Glomerular visceral epithelial cell (primary cell): ENCODE measurements at regions not wholly inside any gene's neighbourhood (a gene's known extent, or its start where the extent isn't known, plus 50 kb on each side); places are given as distances from the start of the nearest gene placed in this dataset.
"Not testable (repeated sequence)": the region's sequence is repeated elsewhere in the genome, so short reads cannot be mapped to it uniquely, and the experiment has no call there.

Experiments used
- DNase-seq: peaks from one replicate; pipeline ENCODE4 v3.0.0-alpha.2; 2016; ENCODE audit errors: extremely low spot score

DNA sequence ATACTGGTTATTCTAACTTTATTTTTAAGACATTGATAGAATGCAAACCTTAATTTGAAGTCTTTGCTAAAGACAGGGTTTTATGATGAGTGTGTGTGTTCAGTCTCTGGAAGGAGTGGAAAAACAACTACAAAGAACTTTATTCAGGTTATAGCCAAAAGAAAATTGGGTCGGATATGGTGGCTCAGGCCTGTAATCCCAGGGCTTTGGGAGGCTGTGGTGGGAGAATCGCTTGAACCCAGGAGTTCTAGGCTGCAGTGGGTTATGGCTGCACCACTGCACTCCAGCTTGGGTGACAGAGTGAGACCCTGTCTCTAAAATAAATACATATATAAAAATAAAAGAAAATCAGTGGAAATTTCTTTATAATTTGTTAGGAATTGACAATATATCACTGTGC is 581.5 kb upstream of the CA10 start:
- DNase-seq: no peak

DNA sequence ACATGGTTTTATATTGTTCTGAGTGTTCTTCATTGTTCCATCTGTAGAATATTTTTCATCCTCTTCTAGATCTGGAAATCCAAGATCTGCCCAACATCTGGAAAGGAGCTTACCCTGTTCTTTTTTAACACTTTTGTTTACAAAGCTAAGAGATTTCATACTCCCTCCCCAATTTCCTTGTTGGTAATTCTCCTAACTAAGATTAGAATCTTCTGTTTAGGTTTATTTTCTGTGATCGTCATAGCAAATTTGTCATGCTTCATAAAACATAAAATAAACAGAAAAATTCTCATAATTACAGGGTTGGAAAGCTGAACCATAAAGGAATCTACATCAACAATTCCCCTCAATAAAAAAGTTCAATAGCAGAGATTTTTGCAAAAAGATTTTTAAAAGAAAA is 580.3 kb upstream of the CA10 start:
- DNase-seq: no peak

DNA sequence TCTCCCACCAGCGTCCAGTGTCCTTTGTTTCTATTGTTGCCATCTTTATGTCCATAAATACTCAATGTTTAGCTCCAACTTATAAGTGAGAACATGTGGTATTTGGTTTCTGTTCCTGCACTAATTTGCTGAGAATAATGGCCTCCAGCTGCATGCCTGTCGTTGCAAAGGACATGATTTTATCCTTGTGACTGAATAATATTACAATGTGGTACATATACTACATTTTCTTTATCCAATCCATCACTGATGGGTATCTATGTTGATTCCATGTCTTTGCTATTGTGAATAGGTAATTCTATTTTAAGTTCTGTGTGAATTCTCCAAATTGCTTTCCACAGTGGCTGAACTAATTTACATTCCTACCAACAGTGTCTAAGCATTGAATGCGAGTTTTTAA is 578.6 kb upstream of the CA10 start:
- DNase-seq: no peak

DNA sequence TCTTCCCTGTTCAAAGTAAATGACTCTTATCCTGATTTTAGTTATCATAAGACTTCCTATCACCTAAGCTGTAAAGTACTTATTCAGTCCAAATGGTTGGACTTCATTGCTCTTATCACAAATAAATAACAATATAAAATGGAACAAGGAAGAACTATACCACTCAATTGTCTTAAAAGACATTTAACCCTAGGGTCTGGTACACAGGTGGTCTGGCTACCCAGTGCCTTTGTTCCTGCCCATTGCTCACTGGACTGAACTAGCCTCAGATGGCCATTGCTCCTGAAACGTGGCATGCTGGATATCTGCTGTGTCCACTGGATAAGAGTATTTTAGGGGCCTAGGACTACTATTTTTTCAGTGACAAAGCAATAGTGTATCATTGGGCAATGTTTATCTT is 574.3 kb upstream of the CA10 start:
- DNase-seq: no peak

DNA sequence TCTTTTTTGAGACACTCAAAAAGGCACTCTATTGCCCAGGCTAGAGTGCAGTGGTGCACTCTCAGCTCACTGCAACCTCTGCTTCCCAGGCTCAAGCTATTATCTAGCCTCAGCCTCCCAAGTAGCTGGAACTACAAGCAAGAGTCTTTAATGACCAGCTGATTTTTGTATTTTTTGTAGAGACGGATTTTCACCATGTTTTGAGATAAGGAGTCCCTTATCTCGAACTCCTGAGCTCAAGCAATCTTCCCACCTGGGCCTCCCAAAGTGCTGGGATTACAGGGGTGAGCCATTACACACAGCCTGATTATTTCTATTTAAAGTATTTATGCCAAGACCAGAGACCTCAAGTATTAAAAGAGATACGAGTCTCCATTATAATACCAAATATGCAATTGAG is 566.1 kb upstream of the CA10 start:
- DNase-seq: no peak

GRCh38 chr17:52721910-52722309 is 563.4 kb upstream of the CA10 start:
- no peak for DNase-seq

DNA sequence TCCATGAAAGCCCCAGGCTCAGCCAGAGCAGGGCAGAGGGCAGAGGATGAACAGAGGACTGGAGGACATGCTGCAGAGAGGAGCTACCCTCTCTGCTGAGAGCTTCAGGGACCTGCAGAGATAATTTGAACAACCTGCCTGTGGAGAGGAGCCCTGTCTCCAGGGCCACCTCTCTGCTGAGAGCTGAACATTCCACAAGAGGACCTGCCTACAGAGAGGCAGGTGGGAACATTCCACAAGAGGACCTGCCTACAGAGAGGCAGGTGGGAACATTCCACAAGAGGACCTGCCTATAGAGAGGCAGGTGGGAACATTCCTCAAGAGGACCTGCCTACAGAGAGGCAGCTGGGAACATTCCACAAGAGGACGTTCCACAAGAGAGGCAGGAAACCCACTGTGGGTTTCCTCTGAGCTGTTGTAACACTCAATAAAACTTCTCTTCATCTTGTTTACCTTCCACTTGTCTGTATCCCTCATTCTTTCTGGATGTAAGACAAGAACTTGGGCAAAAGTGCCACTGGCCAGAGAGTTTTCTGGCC is 551.9 kb upstream of the CA10 start:
- no peak for DNase-seq

GRCh38 chr17:52709724-52710123 is 551.2 kb upstream of the CA10 start:
- no peak for DNase-seq

GRCh38 chr17:52696362-52696761 is 537.8 kb upstream of the CA10 start:
- no peak for DNase-seq

DNA sequence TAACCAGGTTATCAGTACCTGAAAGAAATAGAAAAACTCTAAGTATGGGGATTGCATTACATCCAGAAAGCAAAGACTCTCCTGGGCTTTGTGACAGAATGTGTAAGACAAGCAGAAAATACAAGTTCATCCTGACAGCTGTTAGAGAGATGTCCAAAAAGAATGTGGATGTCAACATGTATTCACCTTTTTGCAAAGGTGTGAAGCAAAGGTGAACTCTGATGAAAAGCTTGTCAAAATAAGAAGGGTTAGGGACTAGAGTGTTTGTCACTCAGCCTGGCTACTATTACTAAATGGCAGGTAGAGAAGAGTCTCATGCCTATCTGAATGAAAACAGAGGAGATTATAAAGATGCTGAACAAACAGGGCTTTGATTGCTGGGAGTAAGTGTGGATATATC is 527.6 kb upstream of the CA10 start:
- DNase-seq: no peak

DNA sequence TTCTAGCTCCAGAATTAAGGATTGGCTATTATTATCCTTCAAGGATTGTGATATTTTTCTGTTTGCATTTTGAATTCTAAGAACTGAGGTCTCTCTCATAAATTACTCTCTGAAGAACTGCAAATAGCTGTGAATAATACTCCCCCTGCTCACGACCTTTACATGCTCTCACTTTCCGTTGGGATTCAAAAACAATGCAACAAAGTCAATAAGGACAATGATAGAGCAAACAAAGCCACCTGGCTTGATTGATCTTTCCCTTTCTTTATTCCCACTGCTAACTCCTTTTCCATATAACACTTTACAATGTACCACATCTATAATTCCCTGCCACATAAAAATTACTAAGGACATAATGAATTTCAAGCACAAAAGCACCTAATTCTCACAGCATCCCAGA is 523.0 kb upstream of the CA10 start:
- no peak for DNase-seq

DNA sequence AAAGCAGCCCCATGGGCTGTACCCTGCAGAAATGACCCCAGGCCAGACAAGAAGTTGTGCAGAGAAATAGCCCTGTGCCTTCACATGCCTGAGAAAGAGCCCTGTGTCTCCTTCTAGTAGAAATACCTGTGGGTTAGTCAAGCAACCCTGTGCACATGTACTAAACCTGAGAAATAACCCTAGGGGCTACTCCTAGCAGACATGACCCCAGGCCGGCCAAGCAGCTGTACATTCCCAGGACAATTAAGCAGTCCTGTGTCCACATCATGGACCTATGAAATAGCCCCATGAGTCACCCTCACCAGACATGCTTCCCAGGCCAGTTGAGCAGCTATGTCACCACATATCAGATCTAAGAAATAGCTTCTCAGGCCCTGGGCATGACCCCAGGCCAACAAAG is 519.7 kb upstream of the CA10 start:
- DNase-seq: no peak

DNA sequence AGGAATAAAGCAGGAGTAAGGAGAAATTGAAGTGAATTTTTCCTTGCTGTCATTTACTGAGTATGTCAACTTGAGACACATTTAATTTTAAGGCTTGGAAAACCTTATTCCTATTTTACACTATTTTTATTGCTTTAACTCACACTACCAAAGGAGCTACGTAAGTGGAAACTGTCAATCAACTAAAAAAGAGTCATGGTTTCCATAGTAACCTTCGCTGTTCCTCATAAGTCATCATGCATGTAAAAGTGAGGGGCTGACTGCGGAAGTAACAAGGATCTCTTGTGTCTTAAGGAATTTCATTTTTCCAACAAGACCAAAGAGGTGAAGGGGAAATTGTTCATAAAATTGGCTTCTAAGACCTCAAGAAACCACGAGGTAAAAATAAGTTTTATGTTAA is 516.2 kb upstream of the CA10 start:
- DNase-seq: no peak

DNA sequence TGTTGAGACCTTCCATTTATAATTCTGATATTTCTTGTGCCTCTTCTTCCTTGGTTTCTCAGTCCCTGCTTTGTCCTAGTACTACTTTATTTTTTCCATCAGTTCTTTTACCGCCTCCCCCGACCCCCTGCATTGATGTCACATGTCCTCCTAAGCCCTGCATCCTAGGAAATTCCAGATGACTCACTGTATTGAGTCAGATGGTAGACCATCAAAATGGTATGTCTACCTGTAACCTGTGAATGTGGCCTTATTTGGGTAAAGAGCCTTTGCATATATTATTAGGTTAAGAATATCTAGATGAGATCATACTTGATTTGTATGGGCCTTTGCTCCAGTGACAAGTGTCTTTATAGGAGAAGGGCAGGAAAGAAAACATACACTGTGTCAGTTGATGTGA is 515.3 kb upstream of the CA10 start:
- DNase-seq: no peak

DNA sequence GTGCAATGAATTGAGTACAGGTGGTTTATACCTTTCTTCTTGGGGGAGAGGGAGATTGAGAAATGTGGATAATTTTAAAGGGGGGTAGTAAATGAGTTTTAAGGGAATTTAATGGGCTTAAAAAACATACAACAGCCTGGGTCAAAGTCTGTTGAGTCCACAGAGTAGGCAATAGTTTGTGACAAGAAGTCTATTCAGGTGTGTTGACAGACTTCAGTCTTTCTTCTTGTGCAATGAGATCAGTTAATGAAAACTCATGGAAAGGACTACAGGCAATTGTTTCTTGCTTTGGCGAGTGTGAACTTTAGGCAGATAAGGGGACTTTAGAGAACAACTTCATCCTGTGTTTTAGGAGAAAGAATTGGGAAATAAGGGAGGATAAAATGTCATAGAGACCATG is 507.8 kb upstream of the CA10 start:
- DNase-seq: no peak

DNA sequence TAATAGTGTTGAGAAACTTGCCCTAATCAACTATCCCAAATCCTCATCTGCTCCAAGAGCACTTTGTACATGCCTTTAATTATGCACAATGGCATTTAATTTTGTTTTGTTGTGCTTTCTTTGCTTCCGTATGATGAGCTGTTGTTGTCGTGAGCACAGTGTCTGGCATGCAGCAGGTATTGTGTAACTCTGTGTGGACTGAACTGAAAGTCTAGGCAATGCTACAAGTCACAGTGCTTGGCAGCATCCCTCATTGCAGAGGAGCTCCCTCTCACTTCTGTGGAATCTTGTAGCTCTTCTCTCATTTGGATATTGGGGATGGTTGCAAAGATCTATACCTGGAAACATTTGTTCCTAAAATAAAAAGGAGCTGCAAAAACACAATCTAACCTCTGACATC is 502.2 kb upstream of the CA10 start:
- no peak for DNase-seq

DNA sequence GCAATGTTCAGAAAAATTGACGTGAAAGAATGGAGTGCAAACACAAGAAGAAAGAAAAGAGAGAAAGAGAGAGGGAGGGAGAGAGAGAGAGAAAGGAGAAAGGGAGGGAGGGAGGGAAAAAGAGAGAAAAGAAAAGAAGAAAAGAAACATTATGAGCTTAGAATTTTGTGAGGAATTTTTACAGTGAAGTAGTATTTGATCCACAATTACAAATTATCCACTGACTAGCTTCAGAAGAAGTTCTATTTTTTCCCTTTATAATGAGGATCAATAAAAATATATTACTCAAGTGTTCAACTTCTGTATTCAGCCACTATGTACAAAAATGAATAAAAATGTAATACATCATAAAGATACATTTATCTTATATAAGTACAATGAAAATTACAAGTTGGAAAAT is 494.5 kb upstream of the CA10 start:
- no peak for DNase-seq

DNA sequence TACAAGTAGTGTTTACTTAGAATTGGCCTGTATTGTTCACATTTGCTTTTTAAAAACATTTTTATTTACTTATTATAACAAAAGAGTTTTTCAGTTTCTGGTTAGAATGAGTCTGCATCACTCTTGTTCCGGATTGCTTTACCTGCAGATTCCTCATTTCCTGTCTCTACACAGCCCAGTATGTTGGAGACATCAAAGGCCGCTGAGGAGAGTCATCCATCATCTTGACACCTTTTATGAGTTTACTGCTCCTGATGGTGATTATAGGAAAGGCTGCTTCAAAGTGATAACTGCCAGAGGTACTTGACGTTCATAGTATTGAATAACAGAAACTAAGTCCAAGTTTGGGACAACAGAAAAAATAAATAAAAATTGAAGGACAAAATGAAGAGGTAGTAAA is 490.5 kb upstream of the CA10 start:
- no peak for DNase-seq

- no peak for DNase-seq
These were observed 488.9 kb upstream of the CA10 start for GRCh38 chr17:52647411-52647810.

DNA sequence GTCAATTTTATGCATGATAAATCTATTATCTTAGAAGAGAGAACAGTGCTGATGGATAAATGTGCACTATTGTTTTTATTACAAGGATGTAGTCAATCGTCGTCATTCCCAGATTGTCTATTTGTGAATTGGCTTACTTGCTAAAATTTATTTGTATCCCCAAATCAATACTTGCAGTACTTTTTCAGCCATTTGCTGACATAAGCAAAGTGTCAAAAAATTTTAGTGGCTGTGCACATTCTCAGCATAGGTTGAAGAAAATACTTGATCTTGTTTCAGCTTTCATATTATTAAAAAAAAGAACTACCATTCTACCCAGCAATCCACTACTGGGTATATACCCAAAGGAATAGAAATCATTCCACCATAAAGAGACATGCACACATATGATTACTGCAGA is 477.9 kb upstream of the CA10 start:
- DNase-seq: no peak

DNA sequence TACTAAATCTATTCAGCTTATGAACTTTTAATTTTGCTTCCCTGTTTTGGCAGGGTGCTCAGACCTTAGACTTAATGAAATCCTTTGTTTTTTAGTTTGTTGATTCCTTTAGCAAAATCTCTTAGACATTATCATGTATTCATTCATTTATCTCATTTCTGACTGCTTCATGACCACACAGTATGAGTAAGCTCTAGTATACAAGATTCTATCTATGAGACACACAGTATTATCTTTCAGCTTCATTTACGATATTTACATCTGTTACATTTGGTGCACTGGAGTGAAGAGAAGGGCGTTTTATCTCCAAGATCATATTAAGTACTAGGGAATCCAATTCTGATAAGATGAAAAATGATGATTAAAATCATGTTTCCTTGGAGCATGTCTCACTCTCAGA is 448.1 kb upstream of the CA10 start:
- no peak for DNase-seq

DNA sequence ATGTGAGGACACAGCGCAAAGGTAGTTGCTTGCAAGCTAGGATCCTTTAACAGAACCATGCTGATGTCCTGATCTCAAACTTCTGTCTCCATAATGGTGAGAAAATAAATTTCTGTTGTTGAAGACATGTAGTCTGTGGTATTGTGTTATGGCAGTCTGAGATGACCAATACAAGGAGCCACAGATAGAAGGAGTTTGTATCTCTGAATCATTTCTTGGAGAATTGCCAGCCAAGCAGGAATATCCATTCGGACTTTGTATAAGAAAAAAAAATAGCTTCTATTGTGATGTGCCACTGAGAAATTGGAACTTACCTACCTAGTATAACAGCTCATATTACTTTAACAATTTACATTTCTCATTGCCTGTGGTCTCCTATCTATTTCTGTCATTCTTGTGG is 447.6 kb upstream of the CA10 start:
- DNase-seq: no peak

DNA sequence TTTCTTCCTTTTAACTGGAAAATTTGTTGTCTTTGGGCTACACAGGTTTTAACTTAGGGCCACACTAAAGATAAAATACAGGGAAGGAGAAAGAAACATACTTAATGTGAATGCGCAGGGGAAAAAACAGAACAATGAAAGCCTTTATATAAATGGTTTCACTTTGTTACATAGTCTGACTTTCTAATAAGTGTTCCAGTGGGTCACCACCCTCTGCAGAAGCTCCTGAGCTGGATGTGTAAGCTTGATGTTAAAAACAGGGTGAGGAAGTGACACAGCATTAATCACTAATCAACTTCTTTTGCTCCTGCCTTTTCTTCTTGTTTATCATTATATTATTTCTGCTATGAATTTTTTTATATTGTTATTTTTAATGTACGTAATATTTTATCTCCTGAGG is 445.6 kb upstream of the CA10 start:
- no peak for DNase-seq

DNA sequence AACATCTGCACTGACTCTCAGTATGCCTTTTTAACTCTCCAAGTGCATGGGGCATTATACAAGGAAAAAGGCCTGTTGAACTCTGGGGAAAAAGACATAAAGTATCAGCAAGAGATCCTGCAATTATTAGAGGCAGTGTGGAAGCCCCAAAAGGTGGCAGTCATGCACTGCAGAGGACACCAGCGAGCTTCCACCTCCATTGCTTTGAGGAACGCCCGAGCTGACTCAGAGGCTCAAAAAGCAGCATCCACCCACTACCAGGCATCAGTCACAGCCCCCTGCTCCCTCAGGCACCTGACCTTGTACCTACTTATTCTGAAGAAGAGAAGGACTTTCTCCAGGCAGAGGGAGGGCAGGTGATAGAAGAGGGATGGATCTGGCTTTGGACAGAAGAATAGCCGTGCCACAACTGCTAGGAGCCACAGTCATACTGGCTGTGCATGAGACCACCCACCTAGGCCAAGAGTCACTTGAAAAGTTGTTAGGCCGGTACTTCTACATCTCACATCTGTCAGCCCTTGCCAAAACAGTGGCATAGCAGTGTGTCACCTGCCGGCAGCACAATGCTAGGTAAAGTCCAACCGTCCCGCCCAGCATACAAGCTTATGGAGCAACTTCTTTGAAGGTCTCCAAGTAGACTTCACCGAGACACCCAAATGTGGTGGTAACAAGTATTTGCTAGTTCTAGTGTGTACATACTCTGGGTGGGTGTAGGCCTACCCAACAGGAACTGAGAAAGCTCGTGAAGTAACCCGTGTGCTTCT is 439.1 kb upstream of the CA10 start:
- not testable (repeated sequence) for DNase-seq
